LNCaP clone FGC (cell line): ENCODE measurements at regions not wholly inside any gene's neighbourhood (a gene's known extent, or its start where the extent isn't known, plus 50 kb on each side); places are given as distances from the start of the nearest gene placed in this dataset.

Source experiments
- DNase-seq: peaks from one replicate; pipeline ENCODE4 v3.0.0-alpha.2; 2011; ENCODE audit warnings: low read depth
- H3K4me3 ChIP-seq: 2 replicates; pipeline ENCODE4 v1.5.1; 2011; ENCODE audit warnings: mild to moderate bottlenecking, low read depth, low read length, control low read depth
- TF ChIP-seq, protein P1 (sequence below): IDR thresholded peaks from 2 replicates; pipeline ENCODE4 v1.5.1; 2012; ENCODE audit warnings: mild to moderate bottlenecking; ENCODE audit not compliant: control insufficient read depth, insufficient read depth; ENCODE audit errors: extremely low read depth

GRCh38 chr6:15033850-15034203 lies 212.0 kb upstream of the JARID2 start:
- no peak overlapping the region for H3K4me3 ChIP-seq
- DNase-seq = no peak

GRCh38 chr6:15036690-15037245 lies 209.1 kb upstream of the JARID2 start:
- TF ChIP-seq, protein P1, sequence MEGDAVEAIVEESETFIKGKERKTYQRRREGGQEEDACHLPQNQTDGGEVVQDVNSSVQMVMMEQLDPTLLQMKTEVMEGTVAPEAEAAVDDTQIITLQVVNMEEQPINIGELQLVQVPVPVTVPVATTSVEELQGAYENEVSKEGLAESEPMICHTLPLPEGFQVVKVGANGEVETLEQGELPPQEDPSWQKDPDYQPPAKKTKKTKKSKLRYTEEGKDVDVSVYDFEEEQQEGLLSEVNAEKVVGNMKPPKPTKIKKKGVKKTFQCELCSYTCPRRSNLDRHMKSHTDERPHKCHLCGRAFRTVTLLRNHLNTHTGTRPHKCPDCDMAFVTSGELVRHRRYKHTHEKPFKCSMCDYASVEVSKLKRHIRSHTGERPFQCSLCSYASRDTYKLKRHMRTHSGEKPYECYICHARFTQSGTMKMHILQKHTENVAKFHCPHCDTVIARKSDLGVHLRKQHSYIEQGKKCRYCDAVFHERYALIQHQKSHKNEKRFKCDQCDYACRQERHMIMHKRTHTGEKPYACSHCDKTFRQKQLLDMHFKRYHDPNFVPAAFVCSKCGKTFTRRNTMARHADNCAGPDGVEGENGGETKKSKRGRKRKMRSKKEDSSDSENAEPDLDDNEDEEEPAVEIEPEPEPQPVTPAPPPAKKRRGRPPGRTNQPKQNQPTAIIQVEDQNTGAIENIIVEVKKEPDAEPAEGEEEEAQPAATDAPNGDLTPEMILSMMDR = no peak
- H3K4me3 ChIP-seq = no peak overlapping the region
- DNase-seq = peak; percentile 27

More at GRCh38 chr6:15033850-15034203, 212.0 kb upstream of the JARID2 start:
- TF ChIP-seq, protein P1 = no peak

- no peak overlapping the region for H3K4me3 ChIP-seq
- TF ChIP-seq, protein P1 = no peak
- no peak for DNase-seq
These were observed 208.6 kb upstream of the JARID2 start for GRCh38 chr6:15037253-15037652.

DNA sequence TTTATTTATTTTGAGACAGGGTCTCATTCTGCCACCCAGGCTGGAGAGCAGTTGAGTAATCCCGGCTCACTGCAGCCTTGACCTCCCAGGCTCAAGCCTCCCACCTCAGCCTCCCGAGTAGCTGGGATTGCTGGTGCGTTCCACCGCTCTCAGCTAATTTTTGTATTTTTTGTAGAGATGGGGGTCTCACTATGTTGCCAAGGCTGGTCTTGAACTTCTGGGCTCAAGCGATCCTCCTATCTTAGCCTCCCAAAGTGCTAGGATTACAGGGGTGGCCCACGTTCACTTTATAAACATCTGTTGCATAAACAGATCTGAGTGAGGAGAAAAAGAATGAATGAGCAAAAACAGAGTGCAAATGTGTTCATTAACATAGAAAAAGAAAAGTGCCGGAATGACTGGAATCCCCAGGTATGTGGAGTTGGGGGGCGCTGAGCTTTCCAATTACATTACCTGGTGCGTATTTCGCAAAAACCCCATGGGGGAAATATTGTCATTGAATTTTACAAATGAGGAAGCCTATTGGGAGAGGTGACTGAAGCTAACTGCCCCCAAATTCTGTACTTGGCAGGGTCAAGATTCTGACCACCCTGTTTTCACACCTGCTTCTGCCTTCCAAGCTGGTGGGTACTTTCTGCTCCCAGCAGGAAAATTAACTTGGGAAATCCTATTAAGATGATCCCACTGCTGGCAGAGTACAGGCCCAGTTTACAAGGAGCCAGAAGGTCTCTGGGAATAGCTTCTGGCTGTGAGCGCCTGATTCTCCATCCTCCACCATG lies 207.7 kb upstream of the JARID2 start:
- no peak overlapping the region for H3K4me3 ChIP-seq
- TF ChIP-seq, protein P1 = no peak
- DNase-seq = no peak

GRCh38 chr6:15039136-15039535 lies 206.7 kb upstream of the JARID2 start:
- H3K4me3 ChIP-seq = no peak overlapping the region
- TF ChIP-seq, protein P1 = no peak
- no peak for DNase-seq

- no peak for DNase-seq
- H3K4me3 ChIP-seq = no peak overlapping the region
- TF ChIP-seq, protein P1 = no peak
These were observed 202.9 kb upstream of the JARID2 start for GRCh38 chr6:15042938-15043337.
